D341Med (cell line): ENCODE measurements at regions not wholly inside any gene's neighbourhood (a gene's known extent, or its start where the extent isn't known, plus 50 kb on each side); places are given as distances from the start of the nearest gene placed in this dataset.

Experiments
- DNase-seq: peaks from one replicate; pipeline ENCODE4 v3.0.0; 2012; ENCODE audit warnings: low spot score

GRCh38 chrX:131894995-131895394 is 128.1 kb upstream of the STK26 start:
- DNase-seq: no peak

DNA sequence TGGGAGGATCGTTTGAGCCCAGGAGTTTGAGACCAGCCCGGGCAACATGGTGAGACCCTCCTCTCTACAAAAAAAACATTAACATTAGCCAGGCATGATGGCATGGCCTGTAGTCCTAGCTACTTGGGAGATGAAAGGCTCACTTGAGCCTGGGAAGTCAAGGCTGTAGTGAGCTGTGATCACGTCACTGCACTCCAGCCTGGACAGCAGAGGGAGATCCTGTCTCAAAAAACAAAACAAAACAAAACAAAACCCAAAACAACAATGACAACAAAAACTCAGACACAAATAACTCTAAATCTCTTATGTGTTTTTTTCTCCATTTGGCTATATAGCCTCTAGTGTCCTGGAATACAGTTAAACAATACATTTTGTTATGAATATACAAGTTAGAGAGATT is 127.3 kb upstream of the STK26 start:
- no peak for DNase-seq

- no peak for DNase-seq
Measured at GRCh38 chrX:131901546-131901945, 121.6 kb upstream of the STK26 start.

DNA sequence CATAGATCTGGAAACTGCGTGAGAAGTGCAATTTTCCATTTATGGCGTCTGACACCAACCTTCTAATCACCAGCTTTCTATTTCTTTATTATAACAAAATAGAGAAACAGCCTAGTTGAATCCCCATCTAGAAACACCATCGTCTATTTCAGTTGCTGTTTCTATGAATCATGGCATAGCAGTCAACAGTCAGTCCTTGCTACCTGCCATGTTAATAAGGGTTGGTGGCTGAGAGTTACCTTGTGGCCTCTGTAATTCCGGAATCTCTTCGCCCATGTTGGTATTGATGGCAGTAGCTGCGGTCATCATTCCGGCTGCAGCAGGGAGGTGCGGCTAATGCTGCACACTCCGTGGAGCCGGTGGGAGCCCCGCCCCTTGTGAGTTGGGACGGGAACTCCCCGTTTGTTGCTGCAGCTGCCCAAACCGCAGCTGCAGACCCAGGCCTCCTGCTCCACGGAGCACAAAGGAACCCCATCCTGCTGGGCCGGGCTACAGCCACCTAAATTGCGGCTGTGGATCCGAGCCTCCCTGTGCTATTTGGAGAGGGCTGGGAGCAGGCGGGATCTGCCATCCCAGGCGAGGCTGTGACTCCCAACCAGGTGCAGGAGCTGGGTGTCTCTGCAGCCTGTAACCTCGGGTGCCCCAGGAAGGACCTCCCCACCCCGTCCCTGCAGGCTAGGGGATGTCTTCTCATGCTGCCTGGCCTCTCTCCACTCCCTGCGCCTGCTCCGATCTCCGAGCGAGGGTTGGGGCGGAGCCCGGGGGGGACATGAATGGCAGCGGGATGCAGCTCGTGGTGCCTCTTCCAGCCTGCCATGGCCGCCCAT is 115.4 kb upstream of the STK26 start:
- DNase-seq: no peak

- no peak for DNase-seq
Measured at GRCh38 chrX:131910586-131910985, 112.5 kb upstream of the STK26 start.

- DNase-seq: no peak
Measured at GRCh38 chrX:131915488-131915887, 107.6 kb upstream of the STK26 start.

DNA sequence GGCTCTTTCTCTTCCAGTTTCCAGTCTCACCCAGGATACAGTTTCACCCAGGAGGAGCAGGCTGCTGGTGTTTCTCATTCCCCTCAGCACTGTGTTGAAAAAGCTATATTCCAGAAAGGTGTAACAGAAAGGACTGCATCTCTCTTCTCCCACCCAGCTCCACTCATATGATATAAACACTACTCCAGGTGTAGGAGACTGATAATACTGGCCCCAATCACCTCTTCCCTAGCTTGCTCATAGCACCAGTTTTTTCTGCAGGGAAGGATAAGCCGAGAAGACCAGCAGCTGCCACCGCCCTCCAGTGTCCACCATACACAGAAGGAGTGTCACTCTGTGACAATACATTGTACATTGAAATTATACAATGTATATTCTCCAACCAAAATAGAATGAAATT is 105.5 kb upstream of the STK26 start:
- no peak for DNase-seq

DNA sequence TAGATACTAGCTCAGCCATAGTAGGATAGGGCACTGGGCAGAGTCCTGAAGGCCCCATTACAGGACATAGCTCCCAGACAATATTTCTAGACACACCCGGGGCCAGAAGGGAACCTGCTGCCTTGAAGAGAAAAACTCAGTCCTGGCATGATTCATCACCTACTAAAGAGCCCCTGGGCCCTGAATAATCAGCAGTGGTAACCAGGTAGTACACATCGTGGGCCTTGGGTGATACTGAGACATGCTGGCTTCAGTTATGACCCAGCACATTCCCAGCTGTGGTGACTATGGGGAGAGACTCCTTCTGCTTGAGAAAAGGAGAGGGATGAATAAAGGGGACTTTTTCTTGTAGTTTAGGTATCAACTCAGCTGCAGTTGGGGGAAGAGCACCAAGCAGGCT is 104.3 kb upstream of the STK26 start:
- no peak for DNase-seq

GRCh38 chrX:131923614-131924250 is 99.4 kb upstream of the STK26 start:
- DNase-seq: no peak

- no peak for DNase-seq
Measured at GRCh38 chrX:131938749-131939148, 84.4 kb upstream of the STK26 start.

DNA sequence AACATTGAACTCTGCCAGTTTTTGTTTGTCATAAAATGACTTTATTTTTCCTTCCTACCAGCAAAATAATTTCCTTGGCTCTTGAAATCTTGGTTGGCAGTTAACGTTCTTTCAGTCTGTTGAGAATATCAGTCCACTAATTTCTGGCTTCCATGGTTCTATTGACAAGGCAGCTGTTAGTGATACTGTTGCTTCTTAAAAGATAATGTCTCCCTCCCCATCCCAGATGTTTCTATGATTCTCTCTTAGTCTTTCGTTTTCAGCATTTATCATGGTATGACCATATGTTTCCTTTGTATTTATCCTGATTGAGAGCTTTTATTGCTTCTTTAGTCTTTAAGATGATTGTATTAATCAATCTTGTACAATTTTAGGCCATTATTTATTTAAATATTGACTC is 81.1 kb upstream of the STK26 start:
- DNase-seq: no peak

- no peak for DNase-seq
Measured at GRCh38 chrX:131944936-131945902, 77.9 kb upstream of the STK26 start.

DNA sequence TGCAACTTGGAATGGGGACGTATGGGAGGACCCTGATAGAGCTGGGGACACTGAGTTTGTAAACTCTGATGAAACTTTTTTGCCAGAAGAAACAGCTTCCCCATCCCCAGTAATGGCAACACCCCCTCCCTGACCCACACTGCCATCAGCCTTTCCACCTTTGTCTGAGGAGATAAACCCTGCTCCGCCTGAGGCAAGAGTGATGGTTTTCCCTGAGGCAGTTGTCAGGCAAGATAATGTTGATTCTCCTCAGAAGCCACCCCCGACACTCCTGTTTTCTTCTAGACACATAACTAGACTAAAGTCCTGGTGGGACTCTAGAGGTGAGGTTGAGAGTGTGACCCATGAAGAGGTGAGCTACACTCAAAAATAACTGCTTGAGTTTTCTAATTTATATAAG is 71.9 kb upstream of the STK26 start:
- DNase-seq: no peak

GRCh38 chrX:131955099-131955777 is 67.9 kb upstream of the STK26 start:
- DNase-seq: no peak

- DNase-seq: no peak
Measured at GRCh38 chrX:131958724-131959123, 64.4 kb upstream of the STK26 start.

GRCh38 chrX:131970347-131970746 is 52.8 kb upstream of the STK26 start:
- DNase-seq: no peak
